HG03196 (cell line): ENCODE measurements at regions not wholly inside any gene's neighbourhood (a gene's known extent, or its start where the extent isn't known, plus 50 kb on each side); places are given as distances from the start of the nearest gene placed in this dataset.
"Not testable (repeated sequence)": the region's sequence is repeated elsewhere in the genome, so short reads cannot be mapped to it uniquely, and the experiment has no call there.

Source experiments
- ATAC-seq: cut with Tn5 transposase; IDR thresholded peaks from one replicate; pipeline ENCODE4 v1.9.1; 2021; ENCODE audit not compliant: unreplicated experiment

- ATAC-seq = no peak
These were observed 175.6 kb downstream of the TMEM161B start for GRCh38 chr5:88092958-88093605.

DNA sequence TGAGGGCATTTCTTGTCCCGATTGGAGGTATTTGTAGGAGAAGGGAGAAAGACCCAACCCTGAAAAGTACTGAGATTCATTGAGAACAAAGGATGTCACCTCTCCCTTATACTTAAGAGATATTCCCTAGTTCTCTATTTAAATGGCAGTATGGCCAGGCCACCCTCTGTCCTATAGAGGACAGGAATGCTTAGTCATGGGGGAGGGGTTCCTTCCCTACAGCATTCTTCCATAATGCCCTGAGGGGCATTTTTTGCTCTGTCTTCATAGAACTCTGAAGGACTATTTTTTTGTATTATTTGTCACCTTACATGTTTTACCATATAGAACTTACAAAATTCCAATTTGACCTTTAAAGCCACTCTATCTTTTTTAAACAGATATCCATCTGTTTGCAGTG, 176.3 kb downstream of the TMEM161B start:
- ATAC-seq = no peak

DNA sequence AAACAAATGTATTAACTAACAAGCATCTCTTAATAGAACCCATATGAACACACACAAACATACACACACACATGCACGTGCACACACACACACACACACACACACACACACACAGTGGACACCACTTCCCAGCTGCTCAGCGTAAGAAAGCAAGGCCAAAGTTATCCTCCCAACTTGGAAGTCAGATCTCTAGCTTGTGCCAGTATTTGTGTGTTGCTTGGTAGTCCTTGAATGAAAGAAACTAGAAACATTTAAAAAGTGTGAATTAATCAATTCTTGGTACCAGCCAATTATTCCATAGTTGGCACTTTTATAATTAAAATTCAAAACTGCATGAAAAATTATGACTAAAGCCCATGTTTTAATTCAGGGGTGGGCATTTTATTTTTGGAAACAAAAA, 178.1 kb downstream of the TMEM161B start:
- no peak for ATAC-seq

DNA sequence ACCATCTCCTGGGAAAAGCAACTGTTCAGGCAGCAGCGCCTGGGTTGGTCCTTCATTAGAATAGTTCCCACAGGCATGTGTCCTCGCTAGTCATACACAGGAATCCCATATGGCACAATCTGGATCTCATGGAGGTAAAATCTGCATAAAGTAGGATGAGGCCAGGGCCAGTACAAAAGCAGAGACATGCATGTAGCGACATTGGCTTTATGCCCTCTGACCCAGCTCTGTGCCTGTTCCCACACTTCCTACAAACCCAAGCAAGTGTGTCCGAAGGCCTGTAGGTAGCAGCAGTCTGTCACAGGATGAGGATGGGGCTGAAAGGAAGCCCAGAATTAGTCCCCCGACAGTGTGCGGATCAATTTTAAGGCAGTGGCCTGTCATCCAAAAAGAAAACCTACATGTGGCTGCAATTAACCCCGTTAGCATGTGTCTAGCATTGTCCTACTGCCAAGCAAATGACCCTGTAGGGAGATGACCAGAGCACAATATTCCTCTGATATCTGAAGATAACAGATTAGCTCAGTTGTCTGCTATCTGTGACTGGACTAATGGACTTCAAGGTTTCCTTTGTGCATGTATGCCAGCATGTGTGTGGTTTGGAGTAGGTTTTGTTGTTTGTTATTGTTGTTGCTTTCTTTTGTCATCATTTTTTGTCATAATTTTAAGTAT, 178.8 kb downstream of the TMEM161B start:
- no peak for ATAC-seq

DNA sequence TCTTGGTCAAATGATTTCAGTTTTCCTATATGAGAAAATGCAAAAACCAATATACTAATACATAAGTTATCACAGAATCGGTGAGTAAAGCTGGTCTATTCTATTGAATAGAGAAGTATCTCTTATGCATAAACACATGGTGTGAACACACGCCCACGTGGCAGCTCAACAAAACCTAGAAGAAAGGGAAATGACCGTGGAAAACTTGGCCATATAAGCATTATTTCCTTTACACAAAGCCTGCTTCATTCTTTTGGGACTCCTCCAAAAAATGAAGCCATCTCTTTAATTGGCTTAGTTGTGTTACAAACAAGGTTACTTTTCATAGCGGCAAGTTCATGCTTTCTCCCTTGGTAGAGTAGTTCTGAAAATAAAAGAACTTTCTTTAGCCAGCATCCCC, 183.2 kb downstream of the TMEM161B start:
- no peak for ATAC-seq

- no peak for ATAC-seq
These were observed 186.8 kb downstream of the TMEM161B start for GRCh38 chr5:88081877-88082276.

DNA sequence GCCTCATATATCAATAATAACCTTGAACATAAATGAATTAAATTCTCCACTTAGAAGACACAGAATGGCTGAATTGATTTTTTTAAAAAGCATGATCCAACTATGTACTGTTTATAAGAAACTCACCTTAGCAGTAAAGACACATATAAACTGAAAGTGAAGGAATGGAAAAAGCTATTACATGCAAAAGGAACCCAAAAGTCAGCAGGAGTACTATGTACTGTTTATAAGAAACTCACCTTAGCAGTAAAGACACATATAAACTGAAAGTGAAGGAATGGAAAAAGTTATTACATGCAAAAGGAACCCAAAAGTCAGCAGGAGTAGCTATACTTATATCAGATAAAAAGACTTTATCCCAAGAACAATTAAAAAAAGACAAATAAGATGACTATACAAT, 204.8 kb downstream of the TMEM161B start:
- ATAC-seq = no peak

GRCh38 chr5:88060194-88060593, 208.5 kb downstream of the TMEM161B start:
- ATAC-seq = no peak

DNA sequence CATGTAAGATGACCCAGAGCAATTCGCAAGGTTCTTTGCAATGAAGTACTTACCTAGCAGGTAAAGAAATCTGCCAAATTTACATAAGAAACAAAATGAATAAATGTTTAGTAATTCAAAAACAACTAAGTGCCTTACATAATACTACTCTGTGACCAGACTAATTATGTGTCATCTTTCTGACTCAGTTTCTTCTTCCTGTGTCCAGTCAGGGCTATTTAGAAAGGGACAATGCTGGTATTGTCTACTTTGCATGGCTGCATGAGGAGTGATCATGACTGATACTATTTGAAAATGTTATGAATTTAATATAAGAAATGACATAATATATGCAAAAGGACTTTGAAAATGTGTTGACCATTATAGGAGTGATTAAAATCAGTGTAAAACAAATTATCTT, 210.0 kb downstream of the TMEM161B start:
- no peak for ATAC-seq

- ATAC-seq = not testable (repeated sequence)
These were observed 216.2 kb downstream of the TMEM161B start for GRCh38 chr5:88052468-88052867.

GRCh38 chr5:88051148-88051547, 217.5 kb downstream of the TMEM161B start:
- no peak for ATAC-seq

DNA sequence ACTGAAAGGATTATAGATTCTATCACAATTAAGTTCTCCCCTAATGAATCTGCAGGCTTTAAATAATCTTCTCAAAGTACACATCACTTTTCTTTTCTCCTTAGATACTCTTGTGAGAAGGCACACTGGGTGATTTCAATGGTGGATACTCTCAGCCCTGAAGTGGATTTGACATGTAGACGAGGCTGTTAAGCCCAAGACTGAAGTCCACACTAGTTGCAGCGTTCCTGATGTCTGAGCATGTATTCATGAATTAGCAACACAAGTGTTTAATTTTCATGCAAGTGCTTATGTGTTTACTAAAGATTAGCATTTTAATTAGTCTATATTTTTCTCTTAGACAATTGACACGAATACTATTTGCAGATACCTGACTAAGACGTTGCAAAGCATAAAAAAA, 218.9 kb downstream of the TMEM161B start:
- ATAC-seq = no peak

DNA sequence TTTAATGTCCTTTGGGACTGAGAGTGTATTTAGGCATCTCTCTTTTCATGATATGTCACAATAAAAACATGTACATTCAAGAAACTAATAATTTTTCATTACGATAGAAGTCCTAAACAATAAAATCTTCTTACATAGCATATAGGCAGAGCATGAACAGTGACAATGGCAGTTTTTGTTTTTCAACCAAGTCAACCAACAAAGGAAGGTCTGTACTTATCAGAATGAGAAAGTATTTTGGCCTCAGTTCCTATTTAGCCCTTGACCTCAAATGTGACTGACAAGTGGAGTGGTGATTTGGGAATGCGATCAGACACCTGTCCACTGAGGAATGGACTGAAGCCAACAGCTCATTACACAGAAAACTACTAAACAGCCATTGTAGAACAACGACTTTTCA, 219.5 kb downstream of the TMEM161B start:
- ATAC-seq = no peak

GRCh38 chr5:88045931-88046461, 222.6 kb downstream of the TMEM161B start:
- ATAC-seq = no peak

DNA sequence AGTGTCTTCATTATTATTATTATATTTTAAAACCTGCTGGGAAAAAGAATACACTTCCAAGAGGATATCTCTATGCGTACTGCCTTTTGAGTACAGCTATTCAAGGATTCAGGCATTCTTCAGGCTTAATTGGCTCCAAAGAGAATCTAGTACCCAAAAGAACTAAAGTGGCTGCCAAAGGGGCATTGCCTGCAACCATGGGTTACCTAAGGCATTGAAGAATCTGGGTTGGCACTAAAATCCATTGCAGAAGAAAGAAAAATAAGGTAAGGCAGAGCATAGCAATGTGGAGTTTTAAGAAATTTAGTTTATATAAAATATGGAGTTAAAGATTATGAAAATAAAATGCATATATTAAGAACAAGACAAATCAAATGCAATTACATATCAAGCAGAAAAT, 223.5 kb downstream of the TMEM161B start:
- no peak for ATAC-seq

GRCh38 chr5:88034520-88034919, 234.1 kb downstream of the TMEM161B start:
- ATAC-seq = no peak

GRCh38 chr5:88033191-88033590, 235.5 kb downstream of the TMEM161B start:
- ATAC-seq = no peak

DNA sequence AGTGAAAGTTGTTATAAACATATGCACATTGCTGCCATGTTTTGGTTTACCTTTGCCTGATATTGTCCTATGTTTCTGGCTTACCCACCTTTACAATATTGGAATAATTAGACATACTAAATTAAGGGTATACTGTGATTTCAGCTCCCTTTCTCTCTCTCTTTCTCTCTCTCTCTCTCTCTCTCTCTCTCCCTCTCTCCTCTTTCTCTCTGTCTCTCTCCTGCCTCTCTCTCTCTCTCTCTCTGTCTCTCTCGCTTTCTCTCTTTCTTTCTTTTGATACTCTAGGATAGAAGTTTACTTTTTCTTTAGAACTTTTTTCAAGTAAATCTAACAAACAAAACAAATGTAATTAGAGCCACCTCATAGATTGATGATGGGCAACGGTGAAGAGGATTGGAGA, 239.6 kb downstream of the TMEM161B start:
- no peak for ATAC-seq

DNA sequence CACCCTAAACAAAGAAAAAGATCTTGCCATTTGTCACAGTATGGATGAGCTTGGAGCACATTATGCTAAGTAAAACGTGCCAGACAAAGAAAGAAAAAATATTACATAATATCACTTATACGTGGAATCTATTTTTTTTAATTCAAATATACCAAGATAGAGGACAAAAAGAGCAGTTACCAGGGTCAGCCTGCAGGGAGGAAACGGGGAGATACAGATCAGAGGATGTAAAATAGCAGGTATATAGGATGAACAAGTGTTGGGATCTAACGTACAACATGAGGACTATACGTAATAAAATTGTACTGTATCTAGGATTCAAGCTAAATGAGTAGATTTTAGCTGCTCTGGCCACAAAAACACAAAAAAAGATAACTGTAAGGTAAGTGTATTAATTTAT, 247.5 kb downstream of the TMEM161B start:
- no peak for ATAC-seq

DNA sequence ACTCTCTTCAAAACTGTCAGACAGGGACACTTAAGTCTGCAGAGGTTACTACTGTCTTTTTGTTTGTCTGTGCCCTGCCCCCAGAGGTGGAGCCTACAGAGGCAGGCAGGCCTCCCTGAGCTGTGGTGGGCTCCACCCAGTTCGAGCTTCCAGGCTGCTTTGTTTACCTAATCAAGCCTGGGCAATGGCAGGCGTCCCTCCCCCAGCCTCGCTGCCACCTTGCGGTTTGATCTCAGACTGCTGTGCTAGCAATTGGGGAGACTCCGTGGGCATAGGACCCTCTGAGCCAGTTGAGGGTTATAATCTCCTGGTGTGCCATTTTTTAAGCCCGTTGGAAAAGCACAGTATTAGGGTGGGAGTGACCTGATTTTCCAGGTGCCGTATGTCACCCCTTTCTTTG, 253.7 kb downstream of the TMEM161B start:
- ATAC-seq = not testable (repeated sequence)

DNA sequence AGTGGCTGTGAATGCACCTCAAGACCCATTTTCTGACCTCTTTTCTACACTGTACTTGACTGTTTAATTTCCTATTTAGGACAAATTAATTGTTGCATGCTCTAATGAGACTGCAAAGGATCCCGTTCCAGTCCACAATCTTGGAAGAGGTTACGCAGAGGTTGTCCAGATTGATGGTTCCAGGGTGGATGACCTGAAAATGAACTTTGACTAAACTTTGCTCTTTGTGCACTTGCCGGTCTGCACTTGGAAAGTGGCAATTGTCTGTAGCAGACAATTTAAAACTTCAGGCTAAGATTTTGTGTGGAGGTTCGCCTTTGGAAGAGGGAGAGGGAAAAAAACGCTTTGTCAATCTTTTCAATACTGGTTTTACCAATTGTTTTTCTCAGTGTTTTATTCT, 267.8 kb downstream of the TMEM161B start:
- ATAC-seq = no peak

DNA sequence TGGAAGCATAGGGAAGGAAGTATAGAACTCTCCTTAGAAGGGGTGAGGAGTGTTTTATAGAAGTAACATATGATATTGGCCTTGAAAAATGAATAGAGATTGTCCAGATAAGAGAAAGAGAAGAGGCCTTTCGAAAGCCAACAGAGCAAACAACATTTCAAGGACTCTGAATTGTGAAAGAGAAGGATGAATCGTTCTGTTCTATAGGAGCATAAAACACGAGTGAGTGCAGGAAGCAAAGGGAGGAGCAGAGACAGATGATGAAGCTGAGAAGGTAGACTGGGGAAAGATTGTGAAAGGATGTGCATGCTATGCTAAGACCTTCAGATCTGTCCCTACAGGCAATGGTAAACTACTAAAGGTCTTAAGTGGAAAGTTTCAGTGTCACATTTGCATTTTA, 271.0 kb downstream of the TMEM161B start:
- no peak for ATAC-seq

- ATAC-seq = no peak
These were observed 302.4 kb downstream of the TMEM161B start for GRCh38 chr5:87966213-87966612.
